H1 (cell line): ENCODE measurements at regions not wholly inside any gene's neighbourhood (a gene's known extent, or its start where the extent isn't known, plus 50 kb on each side); places are given as distances from the start of the nearest gene placed in this dataset.

ENCODE experiments used
- CTCF ChIA-PET: fragments of 300-600 bp; sonication (Branson Sonifier 250); formaldehyde crosslinking; loops from one replicate; lab custom pipeline; 2021; ENCODE audit not compliant: partially characterized antibody; lab: Charles Lee
- POLR2A ChIA-PET: fragments of 300-600 bp; sonication (Branson Sonifier 250); formaldehyde crosslinking; loops from one replicate; lab custom pipeline; 2021; ENCODE audit warnings: inconsistent platforms; ENCODE audit not compliant: partially characterized antibody; lab: Charles Lee
- DNase-seq, 2 experiments: peaks; one replicate each; pipeline versions ENCODE4 v3.0.0 to v3.0.0-alpha.2; 2010 to 2022; ENCODE audit warnings: low spot score in 2 of 2, low read depth in 1 of 2, mixed read lengths in 1 of 2
- FAIRE-seq: peaks from 2 replicates; lab custom pipeline; 2011; peaks lifted over from hg19 to GRCh38; lab: Jason Lieb, UNC
- H2AFZ ChIP-seq: 2 replicates; pipeline ENCODE4 v1.8.1; 2012; ENCODE audit warnings: low read length, inconsistent platforms
- H2AK5ac ChIP-seq: 2 replicates; pipeline ENCODE4 v1.6.1; 2013; ENCODE audit warnings: low read depth, low read length
- H2BK120ac ChIP-seq: replicated peaks from 2 replicates; pipeline ENCODE3; 2013; ENCODE audit warnings: low read depth, low read length, inconsistent platforms
- H2BK12ac ChIP-seq: 2 replicates; pipeline ENCODE4 v1.6.1; 2013; ENCODE audit warnings: low read depth, low read length
- H2BK15ac ChIP-seq: 2 replicates; pipeline ENCODE4 v1.6.1; 2013; ENCODE audit warnings: low read length
- H2BK20ac ChIP-seq: 2 replicates; pipeline ENCODE4 v1.6.1; 2013; ENCODE audit warnings: low read length
- H2BK5ac ChIP-seq: 2 replicates; pipeline ENCODE4 v1.6.1; 2013; ENCODE audit warnings: low read depth, low read length
- H3K14ac ChIP-seq: 2 replicates; pipeline ENCODE4 v1.6.1; 2013; ENCODE audit warnings: inconsistent platforms; ENCODE audit not compliant: insufficient read length
- H3K18ac ChIP-seq: 2 replicates; pipeline ENCODE4 v1.6.1; 2013; ENCODE audit warnings: low read length; ENCODE audit errors: extremely low read depth
- H3K23ac ChIP-seq: 2 replicates; pipeline ENCODE4 v1.6.1; 2013; ENCODE audit warnings: inconsistent platforms; ENCODE audit not compliant: insufficient read length
- H3K23me2 ChIP-seq: 2 replicates; pipeline ENCODE4 v1.6.1; 2013; ENCODE audit warnings: low read depth, low read length
- H3K27ac ChIP-seq: 2 replicates; pipeline ENCODE4 v1.6.1; 2011; ENCODE audit warnings: low read depth, low read length, inconsistent platforms
- H3K27me3 ChIP-seq, 4 experiments: replicated peaks in 1 of 4; 1 replicate in 1 of 4; 2 replicates in 3 of 4; pipeline versions ENCODE4 v1.6.1 to v1.8.1; 2011 to 2013; ENCODE audit warnings: low read length in 3 of 4, mild to moderate bottlenecking in 3 of 4, inconsistent platforms in 2 of 4, mixed read lengths in 2 of 4, moderate library complexity in 1 of 4; ENCODE audit not compliant: control insufficient read depth in 3 of 4, insufficient read depth in 3 of 4; ENCODE audit errors: extremely low read depth in 1 of 4
- H3K36me3 ChIP-seq, 4 experiments: 2 replicates each; pipeline versions ENCODE4 v1.6.1 to v1.8.1; 2011 to 2013; ENCODE audit warnings: mild to moderate bottlenecking in 4 of 4, low read length in 3 of 4, moderate library complexity in 2 of 4, control low read depth in 1 of 4, inconsistent platforms in 1 of 4; ENCODE audit not compliant: insufficient read depth in 4 of 4, control insufficient read depth in 2 of 4
- H3K4ac ChIP-seq: replicated peaks from 2 replicates; pipeline ENCODE3; 2013; ENCODE audit warnings: low read length, low read depth, mixed read lengths, inconsistent platforms; ENCODE audit not compliant: insufficient read length
- H3K4me1 ChIP-seq, 4 experiments: replicated peaks in 1 of 4; 1 replicate in 1 of 4; 2 replicates in 3 of 4; pipeline versions ENCODE4 v1.6.1 to v1.8.1; 2011 to 2013; ENCODE audit warnings: low read length in 3 of 4, inconsistent platforms in 2 of 4, mixed read lengths in 1 of 4; ENCODE audit not compliant: insufficient read depth in 4 of 4, control insufficient read depth in 3 of 4
- H3K4me2 ChIP-seq, 2 experiments: 2 replicates each; pipeline versions ENCODE4 v1.6.1 to v1.8.1; 2011 to 2013; ENCODE audit warnings: low read depth in 2 of 2, low read length in 2 of 2, control low read depth in 1 of 2, inconsistent platforms in 1 of 2, mild to moderate bottlenecking in 1 of 2; ENCODE audit not compliant: insufficient read depth in 1 of 2
- H3K4me3 ChIP-seq, 4 experiments: fragments of 200-600, 300-600 bp in 1 of 4; sonication (generic), shearing (Covaris generic), sonication (Bioruptor Twin) in 1 of 4; 2 replicates each; pipeline versions ENCODE4 v1.5.1 to v1.8.1; 2011 to 2016; ENCODE audit warnings: low read length in 4 of 4, low read depth in 3 of 4, control low read depth in 2 of 4, inconsistent platforms in 2 of 4, mild to moderate bottlenecking in 2 of 4, mixed read lengths in 1 of 4, moderate library complexity in 1 of 4; ENCODE audit not compliant: insufficient read depth in 2 of 4; ENCODE audit errors: extremely low read depth in 1 of 4
- H3K56ac ChIP-seq: replicated peaks from 2 replicates; pipeline ENCODE3; 2013; ENCODE audit warnings: low read depth, mild to moderate bottlenecking, mixed read lengths, low read length, inconsistent platforms; ENCODE audit not compliant: insufficient read length
- H3K79me1 ChIP-seq: 2 replicates; pipeline ENCODE4 v1.6.1; 2013; ENCODE audit warnings: low read depth, low read length, control low read depth
- H3K79me2 ChIP-seq, 2 experiments: 2 replicates each; pipeline versions ENCODE4 v1.6.1 to v1.8.1; 2012 to 2013; ENCODE audit warnings: low read length in 2 of 2, mild to moderate bottlenecking in 2 of 2, inconsistent platforms in 1 of 2; ENCODE audit not compliant: insufficient read depth in 2 of 2, control insufficient read depth in 1 of 2
- H3K9ac ChIP-seq, 4 experiments: replicated peaks in 1 of 4; 1 replicate in 1 of 4; 2 replicates in 3 of 4; pipeline versions ENCODE4 v1.6.1 to v1.8.1; 2011 to 2013; ENCODE audit warnings: low read depth in 3 of 4, low read length in 3 of 4, control low read depth in 2 of 4, mild to moderate bottlenecking in 2 of 4, moderate library complexity in 2 of 4, inconsistent platforms in 1 of 4; ENCODE audit errors: extremely low read depth in 1 of 4
- H3K9me3 ChIP-seq, 2 experiments: 2 replicates each; pipeline versions ENCODE4 v1.6.1 to v1.8.1; 2012 to 2013; ENCODE audit warnings: mild to moderate bottlenecking in 2 of 2, moderate library complexity in 2 of 2, control low read depth in 1 of 2, inconsistent platforms in 1 of 2, low read depth in 1 of 2, low read length in 1 of 2, mixed read lengths in 1 of 2; ENCODE audit not compliant: insufficient read depth in 2 of 2
- H4K20me1 ChIP-seq, 2 experiments: replicated peaks in 1 of 2; 2 replicates each; pipeline versions ENCODE3 to v1.8.1; 2011 to 2013; ENCODE audit warnings: inconsistent platforms in 2 of 2, low read length in 2 of 2, mild to moderate bottlenecking in 1 of 2; ENCODE audit not compliant: insufficient read depth in 2 of 2, control insufficient read depth in 1 of 2
- H4K5ac ChIP-seq: 2 replicates; pipeline ENCODE4 v1.6.1; 2013; ENCODE audit warnings: low read length, low read depth, mixed read lengths, inconsistent platforms; ENCODE audit not compliant: insufficient read length
- H4K8ac ChIP-seq: 2 replicates; pipeline ENCODE4 v1.8.0; 2013; ENCODE audit warnings: mild to moderate bottlenecking, moderate library complexity, low read length, inconsistent platforms; ENCODE audit not compliant: insufficient read depth; ENCODE audit errors: extremely low read depth
- H4K91ac ChIP-seq: replicated peaks from 2 replicates; pipeline ENCODE3; 2013; ENCODE audit warnings: low read length, mixed read lengths, inconsistent platforms; ENCODE audit not compliant: insufficient read length
- BRCA1 ChIP-seq: IDR thresholded peaks from 2 replicates; pipeline ENCODE4 v1.6.1; 2012; ENCODE audit warnings: low read depth, low read length, improper control_type of control experiment
- CHD1 ChIP-seq: IDR thresholded peaks from 2 replicates; pipeline ENCODE4 v1.6.1; 2012; ENCODE audit warnings: low read depth, low read length, improper control_type of control experiment
- CHD2 ChIP-seq: IDR thresholded peaks from 2 replicates; pipeline ENCODE4 v1.6.1; 2012; ENCODE audit warnings: low read length, improper control_type of control experiment
- CTCF ChIP-seq, 3 experiments: IDR thresholded peaks; 1 replicate in 2 of 3; 2 replicates in 1 of 3; pipeline versions ENCODE4 v1.5.1 to v1.6.1; 2011; ENCODE audit warnings: low read length in 3 of 3, mild to moderate bottlenecking in 3 of 3, inconsistent platforms in 2 of 3, low read depth in 1 of 3, moderate library complexity in 1 of 3; ENCODE audit not compliant: insufficient read depth in 1 of 3; ENCODE audit errors: control extremely low read depth in 1 of 3
- GTF2F1 ChIP-seq: IDR thresholded peaks from 2 replicates; pipeline ENCODE4 v1.6.1; 2012; ENCODE audit warnings: low read depth, low read length, improper control_type of control experiment, borderline replicate concordance
- HDAC6 ChIP-seq: IDR thresholded peaks from one replicate; pipeline ENCODE4 v1.7.1; 2012; ENCODE audit warnings: low read depth, mild to moderate bottlenecking, inconsistent platforms, low read length, moderate library complexity
- KDM5A ChIP-seq: fragments of 200-600 bp; IDR thresholded peaks from 2 replicates; pipeline ENCODE4 v1.7.1; 2012; ENCODE audit warnings: mild to moderate bottlenecking, low read length, inconsistent platforms, mixed read lengths
- MAFK ChIP-seq: IDR thresholded peaks from 2 replicates; pipeline ENCODE4 v1.6.1; 2012; ENCODE audit warnings: low read depth, mild to moderate bottlenecking, improper control_type of control experiment, low read length
- MAX ChIP-seq: IDR thresholded peaks from 2 replicates; pipeline ENCODE4 v1.6.1; 2012; ENCODE audit warnings: inconsistent platforms
- POU5F1 ChIP-seq: IDR thresholded peaks from 2 replicates; pipeline ENCODE4 v1.6.1; 2011; ENCODE audit warnings: low read depth, mild to moderate bottlenecking, low read length, moderate library complexity
- TCF12 ChIP-seq: IDR thresholded peaks from 2 replicates; pipeline ENCODE4 v1.6.1; 2011; ENCODE audit warnings: low read depth, mild to moderate bottlenecking, low read length
- YY1 ChIP-seq: IDR thresholded peaks from 2 replicates; pipeline ENCODE4 v1.6.1; 2011; ENCODE audit warnings: low read depth, mild to moderate bottlenecking, low read length

- Histone ChIP-seq H2BK120ac (peak overlapping the region; percentile 99), H3K9me3 (no peaks in the 10 kb centered on the region), H3K14ac (no peak overlapping the region), H3K4me3 (no peak overlapping the region), H3K79me2 (no peaks in the 10 kb centered on the region), H2AFZ (no peak overlapping the region), H4K8ac (no peak overlapping the region), H3K27ac (no peak overlapping the region), H2AK5ac (no peak overlapping the region), H3K36me3 (no peaks in the 10 kb centered on the region), H3K18ac (peak overlapping the region; percentile 71; the same call in 1 of the 2 replicates), H3K79me1 (no peaks in the 10 kb centered on the region), H3K9ac (no peak overlapping the region)
- CTCF ChIA-PET: no interaction called here
- TF ChIP-seq MAX: no peak
- no peak for TF ChIP-seq YY1
- no peak for TF ChIP-seq CHD1
- TF ChIP-seq KDM5A: no peak
- no peak for TF ChIP-seq BRCA1
- no peak for TF ChIP-seq CHD2
- no peak for TF ChIP-seq MAFK
- TF ChIP-seq CTCF (IDR thresholded peaks at IDR 0.05; ENCODE audit: control extremely low read depth in 1 of 3, insufficient read depth in 1 of 3, low read depth in 1 of 3, low read length in 3 of 3): no peak
- no peak for TF ChIP-seq HDAC6
- TF ChIP-seq TCF12: no peak
- TF ChIP-seq GTF2F1: no peak
- no peak for TF ChIP-seq POU5F1
- TF ChIP-seq, all 59 proteins: peak for 0
- Histone ChIP-seq H3K4me2 (no peak overlapping the region), H3K23ac (no peak overlapping the region), H4K91ac (peak overlapping the region; percentile 96), H4K20me1 (no peaks in the 10 kb centered on the region), H2BK12ac (peak overlapping the region; percentile 91), H2BK5ac (peak overlapping the region; percentile 96; the same call in 1 of the 2 replicates), H3K4me1 (peaks cover 0 to 9% (median 9%) of the 10 kb centered on the region in 4 experiments; a peak in 4 of 7 replicates), H4K5ac (peak overlapping the region; percentile 83), H3K56ac (no peak overlapping the region), H3K4ac (no peak overlapping the region), H3K23me2 (no peaks in the 10 kb centered on the region), H2BK20ac (peak overlapping the region; percentile 51; the same call in 1 of the 2 replicates), H2BK15ac (no peak overlapping the region), H3K27me3 (no peaks in the 10 kb centered on the region)
- FAIRE-seq (no peak), DNase-seq (no peak)
- POLR2A ChIA-PET: no interaction called here
Measured at GRCh38 chr10:53357587-53357986, 585.0 kb upstream of the MBL2 start.
